Osteoblast (primary cell): ENCODE measurements at regions not wholly inside any gene's neighbourhood (a gene's known extent, or its start where the extent isn't known, plus 50 kb on each side); places are given as distances from the start of the nearest gene placed in this dataset.
A peak's percentile ranks its signal among the peaks of the same experiment; 100 is the strongest.

Source experiments
- DNase-seq: peaks from one replicate; pipeline ENCODE4 v3.0.0; 2011; ENCODE audit warnings: low spot score, mixed read lengths; ENCODE audit not compliant: insufficient read length; ENCODE audit errors: missing footprints
- H2AFZ ChIP-seq: 2 replicates; pipeline ENCODE4 v1.6.0; 2011; ENCODE audit warnings: mild to moderate bottlenecking, low read length
- H3K27ac ChIP-seq: 2 replicates; pipeline ENCODE4 v1.5.1; 2011; ENCODE audit warnings: mild to moderate bottlenecking, low read depth, low read length, moderate library complexity
- H3K27me3 ChIP-seq: 2 replicates; pipeline ENCODE4 v1.6.0; 2012; ENCODE audit warnings: mild to moderate bottlenecking, control low read depth, inconsistent platforms, low read length, moderate library complexity; ENCODE audit not compliant: insufficient read depth
- H3K36me3 ChIP-seq: 2 replicates; pipeline ENCODE4 v1.5.1; 2011; ENCODE audit warnings: mild to moderate bottlenecking, low read length, control low read depth, moderate library complexity; ENCODE audit not compliant: insufficient read depth
- H3K4me1 ChIP-seq: 2 replicates; pipeline ENCODE4 v1.5.1; 2011; ENCODE audit warnings: mild to moderate bottlenecking, low read length, control low read depth, moderate library complexity; ENCODE audit not compliant: insufficient read depth
- H3K4me2 ChIP-seq: 2 replicates; pipeline ENCODE4 v1.6.0; 2011; ENCODE audit warnings: mild to moderate bottlenecking, low read length; ENCODE audit not compliant: insufficient read depth
- H3K4me3 ChIP-seq: fragments of 200-600 bp; sonication (generic); 3 replicates; pipeline ENCODE4 v1.5.1; 2012; ENCODE audit warnings: mild to moderate bottlenecking, low read length, inconsistent platforms; ENCODE audit not compliant: insufficient read depth
- H3K79me2 ChIP-seq: 2 replicates; pipeline ENCODE4 v1.6.0; 2012; ENCODE audit warnings: mild to moderate bottlenecking, low read length, control low read depth, inconsistent platforms; ENCODE audit not compliant: insufficient read depth
- H3K9me3 ChIP-seq: 2 replicates; pipeline ENCODE4 v1.5.1; 2011; ENCODE audit warnings: low read depth, low read length, control low read depth
- H4K20me1 ChIP-seq: 2 replicates; pipeline ENCODE4 v1.6.0; 2012; ENCODE audit warnings: mild to moderate bottlenecking, low read length, control low read depth; ENCODE audit not compliant: insufficient read depth
- TF ChIP-seq, protein P1 (sequence below): IDR thresholded peaks from 2 replicates; pipeline ENCODE4 v1.5.1; 2011; ENCODE audit warnings: mild to moderate bottlenecking, low read depth, low read length, moderate library complexity; ENCODE audit errors: extremely low read depth

DNA sequence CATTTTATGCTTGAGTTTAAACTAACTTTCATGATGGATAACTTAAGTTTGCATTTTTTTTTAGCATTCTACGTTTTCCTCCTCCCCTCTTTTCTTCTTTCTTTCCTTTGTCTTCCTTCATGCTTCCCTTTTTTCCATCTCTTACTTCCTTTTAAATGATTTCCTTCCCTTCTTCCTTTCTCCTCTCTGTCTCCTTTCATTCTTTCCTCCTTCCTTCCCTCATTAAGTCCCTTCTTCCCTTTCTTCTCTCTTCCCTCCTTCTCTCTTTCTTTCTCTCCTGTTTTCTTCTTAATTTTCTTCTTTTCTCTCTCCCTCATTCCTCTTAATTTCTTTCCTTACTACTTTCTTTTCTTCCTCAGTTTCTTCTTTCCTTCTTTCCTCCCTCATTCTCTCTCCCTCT lies 376.0 kb downstream of the LRIG3 start:
- Histone ChIP-seq H3K4me2 (no peak overlapping the region), H3K36me3 (no peaks in the 10 kb centered on the region), H3K27ac (no peak overlapping the region), H2AFZ (no peak overlapping the region), H4K20me1 (no peaks in the 10 kb centered on the region), H3K9me3 (no peaks in the 10 kb centered on the region), H3K27me3 (no peaks in the 10 kb centered on the region), H3K79me2 (no peaks in the 10 kb centered on the region), H3K4me1 (peaks cover 13% of the 10 kb centered on the region), H3K4me3 (no peak overlapping the region)
- no peak for DNase-seq
- TF ChIP-seq, protein P1, sequence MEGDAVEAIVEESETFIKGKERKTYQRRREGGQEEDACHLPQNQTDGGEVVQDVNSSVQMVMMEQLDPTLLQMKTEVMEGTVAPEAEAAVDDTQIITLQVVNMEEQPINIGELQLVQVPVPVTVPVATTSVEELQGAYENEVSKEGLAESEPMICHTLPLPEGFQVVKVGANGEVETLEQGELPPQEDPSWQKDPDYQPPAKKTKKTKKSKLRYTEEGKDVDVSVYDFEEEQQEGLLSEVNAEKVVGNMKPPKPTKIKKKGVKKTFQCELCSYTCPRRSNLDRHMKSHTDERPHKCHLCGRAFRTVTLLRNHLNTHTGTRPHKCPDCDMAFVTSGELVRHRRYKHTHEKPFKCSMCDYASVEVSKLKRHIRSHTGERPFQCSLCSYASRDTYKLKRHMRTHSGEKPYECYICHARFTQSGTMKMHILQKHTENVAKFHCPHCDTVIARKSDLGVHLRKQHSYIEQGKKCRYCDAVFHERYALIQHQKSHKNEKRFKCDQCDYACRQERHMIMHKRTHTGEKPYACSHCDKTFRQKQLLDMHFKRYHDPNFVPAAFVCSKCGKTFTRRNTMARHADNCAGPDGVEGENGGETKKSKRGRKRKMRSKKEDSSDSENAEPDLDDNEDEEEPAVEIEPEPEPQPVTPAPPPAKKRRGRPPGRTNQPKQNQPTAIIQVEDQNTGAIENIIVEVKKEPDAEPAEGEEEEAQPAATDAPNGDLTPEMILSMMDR, result no peak

DNA sequence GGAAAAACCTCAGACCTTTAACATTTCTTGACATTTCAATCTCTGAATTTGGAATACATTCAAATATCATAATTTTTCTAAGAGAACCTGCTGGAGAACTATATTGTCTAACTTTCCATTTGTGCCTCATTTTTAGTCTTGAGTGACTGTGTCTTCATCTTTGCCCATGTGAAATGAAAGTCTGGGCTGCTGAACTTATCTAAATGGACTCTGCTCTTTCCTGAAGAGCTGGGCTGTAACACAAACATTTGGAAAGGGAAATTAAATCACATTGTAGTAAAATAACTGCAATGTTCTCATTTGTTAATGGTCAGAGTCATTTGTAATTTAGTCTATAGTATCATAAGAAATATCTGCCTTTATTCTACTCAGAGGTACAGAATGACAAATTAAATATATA lies 373.1 kb downstream of the LRIG3 start:
- Histone ChIP-seq H3K4me2 (no peak overlapping the region), H4K20me1 (no peaks in the 10 kb centered on the region), H3K27me3 (no peaks in the 10 kb centered on the region), H3K4me3 (no peak overlapping the region), H3K9me3 (no peaks in the 10 kb centered on the region), H2AFZ (no peak overlapping the region), H3K27ac (no peak overlapping the region), H3K79me2 (no peaks in the 10 kb centered on the region), H3K36me3 (no peaks in the 10 kb centered on the region), H3K4me1 (no peaks in the 10 kb centered on the region)
- no peak for DNase-seq
- TF ChIP-seq, protein P1, result no peak

- no peaks in the 10 kb centered on the region for H3K36me3 ChIP-seq
- H2AFZ ChIP-seq, result peak overlapping the region; percentile 44
- TF ChIP-seq, protein P1, result no peak
- H3K79me2 ChIP-seq, result no peaks in the 10 kb centered on the region
- H3K4me1 ChIP-seq, result no peaks in the 10 kb centered on the region
- no peak overlapping the region for H3K4me3 ChIP-seq
- no peaks in the 10 kb centered on the region for H4K20me1 ChIP-seq
- no peaks in the 10 kb centered on the region for H3K27me3 ChIP-seq
- DNase-seq, result no peak
- no peaks in the 10 kb centered on the region for H3K9me3 ChIP-seq
- H3K27ac ChIP-seq, result no peak overlapping the region
- no peak overlapping the region for H3K4me2 ChIP-seq
These were observed 371.5 kb downstream of the LRIG3 start for GRCh38 chr12:58548801-58549200.

- Histone ChIP-seq H3K4me2 (no peak overlapping the region), H3K4me3 (no peak overlapping the region), H3K9me3 (no peaks in the 10 kb centered on the region), H3K36me3 (no peaks in the 10 kb centered on the region), H2AFZ (peak overlapping the region; percentile 30), H3K79me2 (no peaks in the 10 kb centered on the region), H4K20me1 (no peaks in the 10 kb centered on the region), H3K4me1 (peaks cover 13% of the 10 kb centered on the region), H3K27me3 (no peaks in the 10 kb centered on the region), H3K27ac (no peak overlapping the region)
- DNase-seq, result peak; percentile 50
- TF ChIP-seq, protein P1, result no peak
These were observed 365.7 kb downstream of the LRIG3 start for GRCh38 chr12:58554522-58555157.
